Spleen (tissue), 11 donors: ENCODE measurements at regions not wholly inside any gene's neighbourhood (a gene's known extent, or its start where the extent isn't known, plus 50 kb on each side); places are given as distances from the start of the nearest gene placed in this dataset.

ENCODE experiments used
- DNase-seq: peaks from one replicate; pipeline ENCODE4 v3.0.0-alpha.2; 2020
- H3K27ac ChIP-seq, 8 donors: fragments of 200-600 bp; sonication (generic) in 7 of 8; 1 replicate in 4 of 8; 2 replicates in 4 of 8; pipeline versions ENCODE4 v1.5.0 to v1.8.0; 2016 to 2021; ENCODE audit warnings: inconsistent platforms in 4 of 8, mild to moderate bottlenecking in 4 of 8, moderate library complexity in 1 of 8
- H3K27me3 ChIP-seq, 7 donors: fragments of 200-600 bp; sonication (generic) in 6 of 7; replicated peaks in 1 of 7; 1 replicate in 4 of 7; 2 replicates in 3 of 7; pipeline versions ENCODE4 v1.5.0 to v1.8.0; 2016 to 2021; ENCODE audit warnings: inconsistent platforms in 3 of 7, mild to moderate bottlenecking in 1 of 7
- H3K36me3 ChIP-seq, 6 donors: fragments of 200-600 bp; sonication (generic) in 5 of 6; 1 replicate in 4 of 6; 2 replicates in 2 of 6; pipeline versions ENCODE4 v1.5.0 to v1.8.0; 2016 to 2021; ENCODE audit warnings: inconsistent platforms in 2 of 6
- H3K4me1 ChIP-seq, 6 donors: fragments of 200-600 bp; sonication (generic) in 5 of 6; 1 replicate in 3 of 6; 2 replicates in 3 of 6; pipeline versions ENCODE4 v1.5.0 to v1.8.0; 2016 to 2021; ENCODE audit warnings: inconsistent platforms in 3 of 6
- H3K4me3 ChIP-seq, 8 donors: fragments of 200-600 bp; sonication (generic) in 7 of 8; 1 replicate in 4 of 8; 2 replicates in 4 of 8; pipeline versions ENCODE4 v1.5.0 to v1.8.0; 2016 to 2021; ENCODE audit warnings: inconsistent platforms in 4 of 8, mild to moderate bottlenecking in 4 of 8, moderate library complexity in 2 of 8
- H3K9me3 ChIP-seq, 8 donors: fragments of 200-600 bp; sonication (generic) in 7 of 8; 1 replicate in 4 of 8; 2 replicates in 4 of 8; pipeline versions ENCODE4 v1.5.0 to v1.8.0; 2016 to 2021; ENCODE audit warnings: inconsistent platforms in 4 of 8
- POLR2A ChIP-seq, 3 donors: fragments of 450-650 bp; IDR thresholded peaks; one replicate each; pipeline ENCODE4 v1.5.1; 2017; ENCODE audit warnings: antibody characterized with exemption in 3 of 3, mild to moderate bottlenecking in 1 of 3
- POLR2AphosphoS5 ChIP-seq, 3 donors: sonication (generic); formaldehyde crosslinking; IDR thresholded peaks; one replicate each; pipeline ENCODE4 v1.5.1; 2017; ENCODE audit warnings: antibody characterized with exemption in 3 of 3
- WGBS, 5 donors: extraction: QIAGEN DNeasy Blood & Tissue Kit in 3 of 5; methylation state at CpG; one replicate each; pipeline versions ENCODE4 v1.1.5 to v1.1.7; 2013 to 2018; 5-methylcytosine and 5-hydroxymethylcytosine counted together
- intact Hi-C: fragments of 100-400 bp; cut with DNase I; formaldehyde crosslinking; loops from one replicate; pipeline ENCODE4 v1.15.0; 2023; ENCODE audit warnings: low total_unique reads
- TF ChIP-seq, protein P1 (sequence below), 11 experiments: fragments of 200-600 bp in 7 of 11; fragments of 450-650 bp in 4 of 11; sonication (generic) in 4 of 11; IDR thresholded peaks in 8 of 11; conservative IDR thresholded peaks in 3 of 11; 1 replicate in 7 of 11; 2 replicates in 4 of 11; pipeline versions ENCODE4 v1.4.0 to v1.8.0; 2016 to 2021; ENCODE audit warnings: antibody characterized with exemption in 11 of 11, inconsistent platforms in 4 of 11, mild to moderate bottlenecking in 1 of 11
- donor health status: healthy with polysubstance abuse.
- donor health status: DM: no; HTN: no; CAD: no; lungs with moderate emphysema.
- donor health status: DM: no; HTN: no; CAD: no.
- donor health status: Bipolar disorder and iron deficiency.
- donor health status: healthy.
- donor health status: DM: no; HTN: no; CAD: no.
- donor health status: DM: yes; HTN: yes; CAD: no.

DNA sequence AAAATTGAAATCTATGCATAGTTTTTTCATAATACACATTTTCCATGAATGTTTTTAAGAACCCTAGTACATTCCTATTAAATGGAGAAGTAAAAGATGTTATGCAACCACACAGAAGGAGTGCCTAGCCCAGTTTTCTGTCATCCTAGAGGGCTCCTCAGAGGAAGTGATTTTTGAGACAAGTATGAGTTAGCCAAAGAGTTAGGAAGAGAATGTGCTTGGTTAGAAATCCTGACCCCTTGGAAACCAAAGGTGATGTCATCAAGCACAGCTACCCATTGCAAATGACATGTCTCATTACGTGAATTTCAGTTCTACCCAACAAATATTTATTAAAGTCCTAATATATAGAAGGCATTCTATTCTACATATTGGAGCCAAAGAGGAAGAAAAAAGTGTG, 88.9 kb upstream of the TNFSF4 start:
- Histone ChIP-seq H3K9me3 (no peaks in the 10 kb centered on the region), H3K4me1 (peaks cover 0 to 5% (median 0%) of the 10 kb centered on the region in 6 donors), H3K27ac (no peak overlapping the region), H3K4me3 (no peak overlapping the region), H3K36me3 (no peaks in the 10 kb centered on the region), H3K27me3 (no peaks in the 10 kb centered on the region)
- intact Hi-C loops = no loop called here
- 89 to 97% (median 90%) methylated on average over 1 of the region's 1 CpG for WGBS, 5 donors
- no peak for DNase-seq
- TF ChIP-seq POLR2AphosphoS5 (IDR thresholded peaks at IDR 0.05) = no peak
- no peak for TF ChIP-seq POLR2A (IDR thresholded peaks at IDR 0.05)
- TF ChIP-seq, protein P1, sequence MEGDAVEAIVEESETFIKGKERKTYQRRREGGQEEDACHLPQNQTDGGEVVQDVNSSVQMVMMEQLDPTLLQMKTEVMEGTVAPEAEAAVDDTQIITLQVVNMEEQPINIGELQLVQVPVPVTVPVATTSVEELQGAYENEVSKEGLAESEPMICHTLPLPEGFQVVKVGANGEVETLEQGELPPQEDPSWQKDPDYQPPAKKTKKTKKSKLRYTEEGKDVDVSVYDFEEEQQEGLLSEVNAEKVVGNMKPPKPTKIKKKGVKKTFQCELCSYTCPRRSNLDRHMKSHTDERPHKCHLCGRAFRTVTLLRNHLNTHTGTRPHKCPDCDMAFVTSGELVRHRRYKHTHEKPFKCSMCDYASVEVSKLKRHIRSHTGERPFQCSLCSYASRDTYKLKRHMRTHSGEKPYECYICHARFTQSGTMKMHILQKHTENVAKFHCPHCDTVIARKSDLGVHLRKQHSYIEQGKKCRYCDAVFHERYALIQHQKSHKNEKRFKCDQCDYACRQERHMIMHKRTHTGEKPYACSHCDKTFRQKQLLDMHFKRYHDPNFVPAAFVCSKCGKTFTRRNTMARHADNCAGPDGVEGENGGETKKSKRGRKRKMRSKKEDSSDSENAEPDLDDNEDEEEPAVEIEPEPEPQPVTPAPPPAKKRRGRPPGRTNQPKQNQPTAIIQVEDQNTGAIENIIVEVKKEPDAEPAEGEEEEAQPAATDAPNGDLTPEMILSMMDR (IDR thresholded peaks at IDR 0.05 in 8 of 11, conservative IDR thresholded peaks at IDR 0.05 in 3 of 11) = no peak

DNA sequence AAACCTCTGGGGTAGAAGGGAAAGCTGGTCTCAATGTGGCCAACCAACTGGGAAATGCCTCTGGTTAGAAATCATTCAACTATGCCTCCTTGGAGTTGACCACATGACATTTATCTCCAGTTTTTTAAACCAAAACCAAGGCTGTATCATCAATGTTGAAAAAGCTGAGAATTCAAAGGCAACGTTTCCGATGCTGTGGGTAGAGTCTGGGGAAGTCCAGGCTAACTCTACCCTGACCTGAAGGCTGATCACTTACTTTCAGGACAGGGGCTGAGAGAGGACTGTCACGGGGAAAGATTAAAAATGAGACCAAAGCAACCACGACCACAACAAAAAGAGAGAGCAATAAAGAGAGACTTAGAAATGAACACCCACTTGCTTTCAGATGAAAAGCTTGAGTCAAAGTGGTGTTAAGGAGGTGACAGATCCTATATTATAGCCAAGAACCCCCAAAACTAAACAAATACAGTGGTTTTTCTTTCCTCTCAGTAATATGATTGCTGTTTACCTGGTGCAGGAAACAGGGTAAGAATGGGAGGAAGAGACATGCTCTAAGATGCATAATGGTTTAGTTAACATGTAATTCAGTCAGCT, 90.8 kb upstream of the TNFSF4 start:
- TF ChIP-seq, protein P1 (IDR thresholded peaks at IDR 0.05 in 8 of 11, conservative IDR thresholded peaks at IDR 0.05 in 3 of 11) = no peak
- TF ChIP-seq POLR2AphosphoS5 (IDR thresholded peaks at IDR 0.05) (no peak), POLR2A (IDR thresholded peaks at IDR 0.05) (no peak)
- 40 to 66% (median 48%) methylated on average over 4 of the region's 4 CpGs for WGBS, 5 donors

DNA sequence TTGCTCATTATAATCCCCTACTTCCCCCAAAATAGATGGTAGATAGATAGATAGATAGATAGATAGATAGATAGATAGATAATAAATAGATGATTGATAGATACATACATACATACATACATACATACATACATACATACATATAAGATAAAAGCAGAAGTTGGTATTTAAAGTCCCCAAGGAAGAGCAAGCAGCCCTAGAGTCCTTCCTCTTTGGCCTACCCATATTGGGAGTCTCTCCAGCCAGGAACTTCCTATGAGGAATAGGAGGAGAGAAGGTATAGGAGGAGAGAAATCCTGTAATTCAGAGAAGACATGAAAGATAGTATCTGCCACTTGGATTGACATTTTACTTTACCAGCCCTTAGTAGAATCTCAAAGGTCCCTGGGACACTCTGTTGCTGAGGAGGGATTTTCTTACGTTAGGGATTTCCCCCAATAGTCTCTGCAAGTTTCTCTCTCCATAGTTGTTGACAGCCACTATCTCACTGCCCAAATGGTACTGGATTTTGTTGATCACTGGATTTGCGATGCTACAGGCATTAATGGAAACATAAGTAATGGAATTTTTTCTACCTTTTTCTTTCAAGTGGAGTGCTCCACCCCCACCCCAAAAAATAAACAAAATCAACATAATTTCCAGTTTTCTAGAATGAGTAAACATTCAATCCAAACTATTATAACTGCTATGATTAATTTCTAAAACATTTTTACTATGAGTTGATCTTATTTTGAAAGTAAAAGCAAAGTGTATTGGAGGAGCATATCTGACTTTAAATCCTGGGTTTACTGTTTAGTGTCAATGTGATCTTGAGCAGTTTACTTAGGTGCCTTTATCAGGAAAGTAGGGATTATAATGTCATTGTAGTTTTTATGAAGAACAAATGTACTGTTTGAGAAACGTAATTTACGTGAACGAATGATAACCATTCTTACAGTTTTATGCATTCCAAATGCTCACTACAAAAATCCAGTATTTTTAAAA, 93.2 kb upstream of the TNFSF4 start:
- H3K9me3 ChIP-seq = no peaks in the 10 kb centered on the region
- TF ChIP-seq, protein P1 (IDR thresholded peaks at IDR 0.05 in 8 of 11, conservative IDR thresholded peaks at IDR 0.05 in 3 of 11) = no peak
- TF ChIP-seq POLR2AphosphoS5 (IDR thresholded peaks at IDR 0.05) (no peak), POLR2A (IDR thresholded peaks at IDR 0.05) (no peak)
- no peaks in the 10 kb centered on the region for H3K27me3 ChIP-seq
- H3K4me3 ChIP-seq = no peak overlapping the region
- 69 to 74% (median 71%) methylated on average over 5 of the region's 5 CpGs for WGBS, 5 donors
- DNase-seq = no peak
- intact Hi-C loops = no loop called here
- no peak overlapping the region for H3K27ac ChIP-seq
- peaks cover 0 to 5% (median 0%) of the 10 kb centered on the region in 6 donors for H3K4me1 ChIP-seq
- no peaks in the 10 kb centered on the region for H3K36me3 ChIP-seq

More for the DNA sequence above, 90.8 kb upstream of the TNFSF4 start:
- H3K4me3 ChIP-seq = no peak overlapping the region
- H3K4me1 ChIP-seq = peaks cover 0 to 5% (median 0%) of the 10 kb centered on the region in 6 donors
- H3K27me3 ChIP-seq = no peaks in the 10 kb centered on the region
- DNase-seq = no peak
- intact Hi-C loops = no loop called here
- H3K27ac ChIP-seq = no peak overlapping the region
- no peaks in the 10 kb centered on the region for H3K9me3 ChIP-seq
- no peaks in the 10 kb centered on the region for H3K36me3 ChIP-seq

DNA sequence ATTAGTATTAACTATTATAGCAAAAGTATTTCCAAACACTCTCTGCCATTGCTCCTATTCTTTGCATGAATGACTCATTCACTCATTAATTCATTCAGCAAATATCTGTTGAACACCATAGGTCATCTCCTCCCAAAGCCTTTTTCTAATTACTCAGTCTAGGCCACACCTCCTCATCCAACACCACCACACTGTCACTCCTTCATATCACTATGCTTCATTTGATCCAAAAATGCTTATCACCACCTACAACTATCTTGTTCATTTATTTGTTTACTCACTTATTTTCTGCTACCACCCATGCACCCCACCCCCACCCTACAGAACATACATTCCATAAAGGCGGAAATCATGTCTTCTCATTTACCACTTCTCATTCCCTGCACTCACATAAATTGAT, 94.4 kb upstream of the TNFSF4 start:
- Histone ChIP-seq H3K4me3 (no peak overlapping the region), H3K27ac (no peak overlapping the region), H3K4me1 (peaks cover 0 to 5% (median 0%) of the 10 kb centered on the region in 6 donors), H3K27me3 (no peaks in the 10 kb centered on the region), H3K36me3 (no peaks in the 10 kb centered on the region), H3K9me3 (no peaks in the 10 kb centered on the region)
- TF ChIP-seq, protein P1 (IDR thresholded peaks at IDR 0.05 in 8 of 11, conservative IDR thresholded peaks at IDR 0.05 in 3 of 11) = no peak
- no peak for TF ChIP-seq POLR2A (IDR thresholded peaks at IDR 0.05)
- TF ChIP-seq POLR2AphosphoS5 (IDR thresholded peaks at IDR 0.05) = no peak
- 95 to 100% (median 95%) methylated on average over 1 of the region's 1 CpG for WGBS, 5 donors
- no peak for DNase-seq
- intact Hi-C loops = no loop called here
